Caki2 (cell line): ENCODE measurements at regions not wholly inside any gene's neighbourhood (a gene's known extent, or its start where the extent isn't known, plus 50 kb on each side); places are given as distances from the start of the nearest gene placed in this dataset.
"Not testable (repeated sequence)": the region's sequence is repeated elsewhere in the genome, so short reads cannot be mapped to it uniquely, and the experiment has no call there.

Experiments
- DNase-seq: peaks from one replicate; pipeline ENCODE4 v3.0.0-alpha.2; 2015; ENCODE audit warnings: low read depth
- in situ Hi-C: cut with HindIII; loops from 2 replicates; pipeline ENCODE4 v1.10.0; 2016; ENCODE audit warnings: low sequenced_read_pairs, low pct_unique_long_range_greater_than_20kb, mixed read lengths

- in situ Hi-C loops: not testable (repeated sequence)
Observed at GRCh38 chr2:111444516-111444915, 323.8 kb downstream of the BCL2L11 start.

GRCh38 chr2:111445191-111445929, 324.6 kb downstream of the BCL2L11 start:
- in situ Hi-C loops, DNase-seq: not testable (repeated sequence)

More at GRCh38 chr2:111444516-111444915, 323.8 kb downstream of the BCL2L11 start:
- not testable (repeated sequence) for DNase-seq

- DNase-seq, in situ Hi-C loops: not testable (repeated sequence)
Observed at GRCh38 chr2:111445941-111446340, 325.2 kb downstream of the BCL2L11 start.

GRCh38 chr2:111447482-111447881, 326.8 kb downstream of the BCL2L11 start:
- in situ Hi-C loops, DNase-seq: not testable (repeated sequence)

GRCh38 chr2:111448796-111449195, 328.1 kb downstream of the BCL2L11 start:
- in situ Hi-C loops: not testable (repeated sequence)

GRCh38 chr2:111450526-111450925, 329.8 kb downstream of the BCL2L11 start:
- DNase-seq, in situ Hi-C loops: not testable (repeated sequence)

More at GRCh38 chr2:111448796-111449195, 328.1 kb downstream of the BCL2L11 start:
- not testable (repeated sequence) for DNase-seq

GRCh38 chr2:111451692-111452199, 331.0 kb downstream of the BCL2L11 start:
- DNase-seq, in situ Hi-C loops: not testable (repeated sequence)

- DNase-seq, in situ Hi-C loops: not testable (repeated sequence)
Observed at GRCh38 chr2:111452208-111452607, 331.5 kb downstream of the BCL2L11 start.

- in situ Hi-C loops, DNase-seq: not testable (repeated sequence)
Observed at GRCh38 chr2:111453308-111453707, 332.6 kb downstream of the BCL2L11 start.

GRCh38 chr2:111453816-111454215, 333.1 kb downstream of the BCL2L11 start:
- in situ Hi-C loops, DNase-seq: not testable (repeated sequence)

GRCh38 chr2:111454404-111454803, 333.7 kb downstream of the BCL2L11 start:
- in situ Hi-C loops: not testable (repeated sequence)
- DNase-seq: peak; percentile 58

- DNase-seq, in situ Hi-C loops: not testable (repeated sequence)
Observed at GRCh38 chr2:111455016-111456015, 334.6 kb downstream of the BCL2L11 start.

- in situ Hi-C loops, DNase-seq: not testable (repeated sequence)
Observed at GRCh38 chr2:111457191-111457590, 336.5 kb downstream of the BCL2L11 start.

GRCh38 chr2:111460901-111461300, 340.2 kb downstream of the BCL2L11 start:
- DNase-seq, in situ Hi-C loops: not testable (repeated sequence)

- DNase-seq, in situ Hi-C loops: not testable (repeated sequence)
Observed at GRCh38 chr2:111461831-111462230, 341.1 kb downstream of the BCL2L11 start.

- in situ Hi-C loops: not testable (repeated sequence)
Observed at GRCh38 chr2:111462572-111462971, 341.9 kb downstream of the BCL2L11 start.

GRCh38 chr2:111463238-111463848, 342.6 kb downstream of the BCL2L11 start:
- DNase-seq: peak; percentile 40
- in situ Hi-C loops: not testable (repeated sequence)

More at GRCh38 chr2:111462572-111462971, 341.9 kb downstream of the BCL2L11 start:
- DNase-seq: not testable (repeated sequence)

- in situ Hi-C loops: not testable (repeated sequence)
Observed at GRCh38 chr2:111463956-111464355, 343.2 kb downstream of the BCL2L11 start.

More at GRCh38 chr2:111463956-111464355, 343.2 kb downstream of the BCL2L11 start:
- DNase-seq: not testable (repeated sequence)
